ENCODE measurements at regions not wholly inside any gene's neighbourhood (a gene's known extent, or its start where the extent isn't known, plus 50 kb on each side); places are given as distances from the start of the nearest gene placed in this dataset.

DNA sequence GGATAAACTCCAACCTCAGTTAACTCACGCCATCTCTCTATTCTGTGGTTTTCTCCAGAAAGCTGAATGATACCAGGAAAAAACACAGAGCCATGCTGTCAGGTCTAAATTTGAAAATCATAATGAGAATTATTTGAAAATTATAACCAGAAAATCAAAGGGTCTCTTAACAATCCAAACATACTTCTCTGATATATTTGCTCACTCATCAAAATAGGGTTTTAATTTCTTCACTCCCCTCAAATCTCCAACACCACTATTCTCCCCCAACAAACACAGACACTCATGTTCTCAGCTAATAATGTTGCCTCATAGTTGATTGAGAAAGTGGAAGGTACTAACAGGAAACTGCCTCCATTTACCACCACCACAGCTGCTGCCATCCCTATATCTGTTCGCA lies 375.5 kb downstream of the TLE1 start:
- TF ChIP-seq FOXM1 (CRISPR knock-in tag; IDR thresholded peaks at IDR 0.05) (no peak), ZNF232 (CRISPR knock-in tag; IDR thresholded peaks at IDR 0.05; ENCODE audit: borderline replicate concordance) (no peak), SMC3 (IDR thresholded peaks at IDR 0.05; ENCODE audit: low read length) (no peak), MAFF (IDR thresholded peaks at IDR 0.05; ENCODE audit: low read depth, low read length) (0 out of 2 replicates have a peak, but pooled peaks have one; percentile 37), CHD4 (IDR thresholded peaks at IDR 0.05; ENCODE audit: borderline replicate concordance, low read length) (no peak)
